Panc1 (cell line): ENCODE measurements at regions not wholly inside any gene's neighbourhood (a gene's known extent, or its start where the extent isn't known, plus 50 kb on each side); places are given as distances from the start of the nearest gene placed in this dataset.

ENCODE experiments used
- ATAC-seq: fragments of 200-7000 bp; cut with Tn5 transposase; 2 replicates; pipeline ENCODE4 v1.9.1; 2020; ENCODE audit warnings: mild to moderate bottlenecking, moderate library complexity
- BruUV-seq: library from RNA; stranded (reverse); fragments of 400-500 nt; replicated peaks from 2 replicates; lab custom pipeline; 2021; lab: Mats Ljungman, UMichigan
- CTCF ChIA-PET: fragments of 300-600 bp; sonication (Branson Sonifier 250); formaldehyde crosslinking; loops from one replicate; lab custom pipeline; 2022; ENCODE audit warnings: antibody characterized with exemption; lab: Charles Lee
- POLR2A ChIA-PET: fragments of 300-600 bp; sonication (Branson Sonifier 250); formaldehyde crosslinking; loops from one replicate; lab custom pipeline; 2022; ENCODE audit warnings: antibody characterized with exemption; lab: Charles Lee
- DNase-seq: peaks from one replicate; pipeline ENCODE4 v3.0.0-alpha.2; 2010; ENCODE audit warnings: low read depth, low spot score
- H3K27ac ChIP-seq: 2 replicates; pipeline ENCODE4 v1.5.1; 2011; ENCODE audit warnings: mild to moderate bottlenecking, low read length, inconsistent platforms
- H3K27me3 ChIP-seq: fragments of 200-500 bp; sonication (Bioruptor generic); 2 replicates; pipeline ENCODE4 v1.6.0; 2014; ENCODE audit warnings: low read length, inconsistent platforms; ENCODE audit not compliant: control insufficient read depth, insufficient read depth
- H3K36me3 ChIP-seq: fragments of 200-500 bp; sonication (Bioruptor generic); 2 replicates; pipeline ENCODE4 v1.5.1; 2014; ENCODE audit warnings: inconsistent platforms, mild to moderate bottlenecking, low read length, moderate library complexity; ENCODE audit not compliant: control insufficient read depth, insufficient read depth
- H3K4me1 ChIP-seq: 2 replicates; pipeline ENCODE4 v1.5.1; 2011; ENCODE audit warnings: inconsistent platforms, mild to moderate bottlenecking, low read length, moderate library complexity; ENCODE audit not compliant: control insufficient read depth, insufficient read depth
- H3K4me3 ChIP-seq, 2 experiments: 2 replicates each; pipeline ENCODE4 v1.5.1; 2011 to 2012; ENCODE audit warnings: low read depth in 2 of 2, low read length in 2 of 2, mild to moderate bottlenecking in 2 of 2, inconsistent platforms in 1 of 2, moderate library complexity in 1 of 2
- H3K9me3 ChIP-seq: fragments of 200-500 bp; sonication (Bioruptor generic); 2 replicates; pipeline ENCODE4 v1.5.1; 2014; ENCODE audit warnings: low read depth, mild to moderate bottlenecking, inconsistent platforms, low read length, moderate library complexity; ENCODE audit not compliant: control insufficient read depth, insufficient read depth
- CTCF ChIP-seq: fragments of 450-650 bp; IDR thresholded peaks from 2 replicates; pipeline ENCODE4 v1.5.1; 2017; ENCODE audit warnings: mild to moderate bottlenecking
- POLR2AphosphoS5 ChIP-seq: IDR thresholded peaks from 2 replicates; pipeline ENCODE4 v1.6.1; 2012; ENCODE audit warnings: mild to moderate bottlenecking, low read depth, low read length, moderate library complexity
- REST ChIP-seq, 2 experiments: IDR thresholded peaks; 2 replicates each; pipeline ENCODE4 v1.6.1; 2011 to 2012; ENCODE audit warnings: low read depth in 2 of 2, control low read depth in 1 of 2, low read length in 1 of 2, mild to moderate bottlenecking in 1 of 2, moderate library complexity in 1 of 2; ENCODE audit not compliant: insufficient read depth in 1 of 2
- SIN3A ChIP-seq: IDR thresholded peaks from 2 replicates; pipeline ENCODE4 v1.6.1; 2012; ENCODE audit warnings: low read depth, mild to moderate bottlenecking, low read length, moderate library complexity, borderline replicate concordance; ENCODE audit not compliant: insufficient read depth
- TCF7L2 ChIP-seq: IDR thresholded peaks from 2 replicates; pipeline ENCODE4 v1.6.1; 2011; ENCODE audit warnings: mild to moderate bottlenecking, low read depth, low read length, inconsistent platforms
- in situ Hi-C: cut with HindIII; loops from 2 replicates; pipeline ENCODE4 v1.10.0; 2016; ENCODE audit warnings: low sequenced_read_pairs, low pct_unique_long_range_greater_than_20kb
- intact Hi-C: fragments of 100-400 bp; cut with micrococcal nuclease; formaldehyde crosslinking; loops from one replicate; pipeline ENCODE4 v1.10.0; 2022; ENCODE audit not compliant: unreplicated experiment

GRCh38 chr1:60963167-60963940 lies 119.0 kb upstream of the NFIA start:
- Histone ChIP-seq H3K4me3 (no peak overlapping the region), H3K4me1 (no peaks in the 10 kb centered on the region), H3K27ac (no peak overlapping the region), H3K27me3 (peaks cover 7% of the 10 kb centered on the region), H3K9me3 (no peaks in the 10 kb centered on the region), H3K36me3 (no peaks in the 10 kb centered on the region)
- no peak for ATAC-seq
- intact Hi-C loops = no loop called here
- CTCF ChIA-PET = no interaction called here
- no TSS peak for BruUV-seq
- in situ Hi-C loops = no loop called here
- TF ChIP-seq SIN3A (no peak), POLR2AphosphoS5 (no peak), CTCF (no peak), TCF7L2 (no peak), REST (IDR thresholded peaks at IDR 0.05; ENCODE audit: insufficient read depth in 1 of 2, low read depth in 2 of 2, low read length in 1 of 2) (no peak)
- no peak for DNase-seq
- POLR2A ChIA-PET = no interaction called here

- in situ Hi-C loops (no loop called here), intact Hi-C loops (no loop called here)
- ATAC-seq = no peak
- Histone ChIP-seq H3K4me3 (no peak overlapping the region), H3K27me3 (peaks cover 12% of the 10 kb centered on the region), H3K9me3 (no peaks in the 10 kb centered on the region), H3K36me3 (no peaks in the 10 kb centered on the region), H3K4me1 (no peaks in the 10 kb centered on the region), H3K27ac (no peak overlapping the region)
- DNase-seq = no peak
- TF ChIP-seq CTCF (no peak), SIN3A (no peak), TCF7L2 (no peak), POLR2AphosphoS5 (no peak), REST (IDR thresholded peaks at IDR 0.05; ENCODE audit: insufficient read depth in 1 of 2, low read depth in 2 of 2, low read length in 1 of 2) (no peak)
- no TSS peak for BruUV-seq
- POLR2A ChIA-PET = no interaction called here
- CTCF ChIA-PET = interaction anchor here (0.6 kb wide), 1 partner anchor 113 kb away, joined by 5 read pairs; no protein-coding TSS in a partner anchor
Observed at GRCh38 chr1:60960891-60961461, 121.4 kb upstream of the NFIA start.
